H9 (cell line): ENCODE measurements at regions not wholly inside any gene's neighbourhood (a gene's known extent, or its start where the extent isn't known, plus 50 kb on each side); places are given as distances from the start of the nearest gene placed in this dataset.

Experiments used
- DNase-seq: peaks from one replicate; pipeline ENCODE4 v3.0.0-alpha.2; 2017
- H2AFZ ChIP-seq: one replicate; pipeline ENCODE4 v1.6.1; 2013; ENCODE audit warnings: mild to moderate bottlenecking, low read length, control low read depth, moderate library complexity
- H2AK5ac ChIP-seq: 2 replicates; pipeline ENCODE4 v1.6.1; 2013; ENCODE audit warnings: low read length, control low read depth, mixed read lengths; ENCODE audit not compliant: insufficient read length
- H2BK120ac ChIP-seq: one replicate; pipeline ENCODE4 v1.6.1; 2013; ENCODE audit warnings: low read depth, mild to moderate bottlenecking, low read length, control low read depth, inconsistent platforms; ENCODE audit not compliant: poor library complexity, severe bottlenecking
- H2BK12ac ChIP-seq: 2 replicates; pipeline ENCODE4 v1.6.1; 2013; ENCODE audit warnings: low read length, control low read depth, mixed read lengths, low read depth; ENCODE audit not compliant: insufficient read length
- H2BK15ac ChIP-seq: 2 replicates; pipeline ENCODE4 v1.6.1; 2013; ENCODE audit warnings: low read depth, low read length, control low read depth
- H2BK20ac ChIP-seq: one replicate; pipeline ENCODE4 v1.6.1; 2013; ENCODE audit warnings: low read depth, mild to moderate bottlenecking, low read length, control low read depth, inconsistent platforms; ENCODE audit not compliant: poor library complexity, severe bottlenecking
- H2BK5ac ChIP-seq: 2 replicates; pipeline ENCODE4 v1.6.1; 2013; ENCODE audit warnings: low read length, control low read depth, mixed read lengths; ENCODE audit not compliant: insufficient read length
- H3K14ac ChIP-seq: 2 replicates; pipeline ENCODE4 v1.6.1; 2013; ENCODE audit warnings: low read length, control low read depth; ENCODE audit not compliant: insufficient read depth
- H3K18ac ChIP-seq: 2 replicates; pipeline ENCODE4 v1.6.1; 2013; ENCODE audit warnings: low read depth, mild to moderate bottlenecking, mixed read lengths, low read length, control low read depth; ENCODE audit not compliant: insufficient read length
- H3K23ac ChIP-seq: 2 replicates; pipeline ENCODE4 v1.6.1; 2013; ENCODE audit warnings: low read length, control low read depth, mixed read lengths, low read depth; ENCODE audit not compliant: insufficient read length
- H3K23me2 ChIP-seq: 2 replicates; pipeline ENCODE4 v1.6.1; 2013; ENCODE audit warnings: low read depth, mild to moderate bottlenecking, mixed read lengths, low read length, control low read depth; ENCODE audit not compliant: insufficient read length, poor library complexity, severe bottlenecking
- H3K27ac ChIP-seq: 2 replicates; pipeline ENCODE4 v1.5.1; 2013; ENCODE audit warnings: low read length, control low read depth, mixed read lengths, low read depth; ENCODE audit not compliant: insufficient read length
- H3K27me3 ChIP-seq: 2 replicates; pipeline ENCODE4 v1.6.1; 2013; ENCODE audit warnings: low read length, control low read depth, inconsistent platforms; ENCODE audit not compliant: insufficient read depth
- H3K4ac ChIP-seq: 2 replicates; pipeline ENCODE4 v1.6.1; 2013; ENCODE audit warnings: low read depth, mild to moderate bottlenecking, control low read depth, inconsistent platforms, low read length, moderate library complexity
- H3K4me1 ChIP-seq: 2 replicates; pipeline ENCODE4 v1.6.1; 2013; ENCODE audit warnings: low read length, control low read depth, inconsistent platforms; ENCODE audit not compliant: insufficient read depth
- H3K4me2 ChIP-seq: 2 replicates; pipeline ENCODE4 v1.6.1; 2013; ENCODE audit warnings: low read length, control low read depth, mixed read lengths; ENCODE audit not compliant: insufficient read length, insufficient read depth
- H3K56ac ChIP-seq: 2 replicates; pipeline ENCODE4 v1.6.1; 2013; ENCODE audit warnings: low read depth, mild to moderate bottlenecking, mixed read lengths, low read length, control low read depth; ENCODE audit not compliant: insufficient read length
- H3K79me1 ChIP-seq: 2 replicates; pipeline ENCODE4 v1.6.1; 2013; ENCODE audit warnings: low read depth, mild to moderate bottlenecking, moderate library complexity, low read length, control low read depth, inconsistent platforms; ENCODE audit not compliant: insufficient read depth, poor library complexity, severe bottlenecking
- H3K79me2 ChIP-seq: 2 replicates; pipeline ENCODE4 v1.6.1; 2013; ENCODE audit warnings: low read length, control low read depth, inconsistent platforms; ENCODE audit not compliant: insufficient read depth
- H3K9ac ChIP-seq: 2 replicates; pipeline ENCODE4 v1.6.1; 2013; ENCODE audit warnings: low read length, control low read depth, mixed read lengths; ENCODE audit not compliant: insufficient read length; ENCODE audit errors: extremely low read depth
- H3K9me3 ChIP-seq: one replicate; pipeline ENCODE4 v1.6.1; 2013; ENCODE audit warnings: low read depth, low read length, inconsistent platforms; ENCODE audit not compliant: control insufficient read depth
- H3T11ph ChIP-seq: one replicate; pipeline ENCODE4 v1.6.1; 2013; ENCODE audit warnings: mild to moderate bottlenecking, low read length, control low read depth, inconsistent platforms
- H4K20me1 ChIP-seq: one replicate; pipeline ENCODE4 v1.6.1; 2013; ENCODE audit not compliant: control insufficient read depth, insufficient read length, insufficient read depth
- H4K5ac ChIP-seq: 2 replicates; pipeline ENCODE4 v1.6.1; 2013; ENCODE audit warnings: low read depth, mild to moderate bottlenecking, mixed read lengths, low read length, control low read depth; ENCODE audit not compliant: insufficient read length
- H4K8ac ChIP-seq: replicated peaks from 2 replicates; pipeline ENCODE4 v1.6.1; 2013; ENCODE audit warnings: low read length, control low read depth, mixed read lengths, low read depth; ENCODE audit not compliant: insufficient read length
- H4K91ac ChIP-seq: 2 replicates; pipeline ENCODE4 v1.6.1; 2013; ENCODE audit warnings: low read depth, mild to moderate bottlenecking, moderate library complexity, mixed read lengths, low read length, control low read depth; ENCODE audit not compliant: insufficient read length
- H3K27ac Mint-ChIP-seq, 3 experiments: 2 replicates in 2 of 3; 3 replicates in 1 of 3; pipeline ENCODE4 v1.8.0; 2020 to 2021; ENCODE audit warnings: mixed read lengths in 3 of 3, mild to moderate bottlenecking in 1 of 3, moderate library complexity in 1 of 3
- H3K27me3 Mint-ChIP-seq: 2 replicates; pipeline ENCODE4 v1.8.0; 2021; ENCODE audit warnings: low read depth, mild to moderate bottlenecking, moderate library complexity, mixed read lengths
- H3K36me3 Mint-ChIP-seq, 3 experiments: 2 replicates in 2 of 3; 3 replicates in 1 of 3; pipeline ENCODE4 v1.8.0; 2020 to 2021; ENCODE audit warnings: low read depth in 3 of 3, mixed read lengths in 3 of 3; ENCODE audit not compliant: insufficient read depth in 1 of 3
- H3K4me1 Mint-ChIP-seq, 2 experiments: 2 replicates each; pipeline ENCODE4 v1.8.0; 2020; ENCODE audit warnings: mixed read lengths in 2 of 2
- H3K4me3 Mint-ChIP-seq, 2 experiments: 2 replicates in 1 of 2; 3 replicates in 1 of 2; pipeline ENCODE4 v1.8.0; 2020 to 2021; ENCODE audit warnings: mild to moderate bottlenecking in 2 of 2, mixed read lengths in 2 of 2, moderate library complexity in 1 of 2
- H3K9me3 Mint-ChIP-seq, 2 experiments: 2 replicates in 1 of 2; 3 replicates in 1 of 2; pipeline ENCODE4 v1.8.0; 2020; ENCODE audit warnings: mild to moderate bottlenecking in 2 of 2, mixed read lengths in 2 of 2, moderate library complexity in 1 of 2
- CTCF ChIP-seq: fragments of 200-600 bp; sonication (generic); conservative IDR thresholded peaks from 3 replicates; pipeline ENCODE4 v1.8.0; 2021; ENCODE audit warnings: antibody characterized with exemption, mild to moderate bottlenecking
- WGBS: extraction: QIAGEN DNeasy Blood & Tissue Kit; methylation state at CpG from one replicate; pipeline ENCODE4 v1.1.7; 2013; ENCODE audit warnings: missing lambda C conversion rate, low lambda C conversion rate, mixed read lengths; ENCODE audit not compliant: insufficient read length; ENCODE audit errors: extremely low coverage; 5-methylcytosine and 5-hydroxymethylcytosine counted together

GRCh38 chr10:93193906-93194305 lies 120.2 kb downstream of the CYP26A1 start:
- H3K79me1 ChIP-seq, result no peaks in the 10 kb centered on the region
- no peaks in the 10 kb centered on the region for H4K20me1 ChIP-seq
- no peaks in the 10 kb centered on the region for H3K27me3 ChIP-seq
- H3K4me1 Mint-ChIP-seq, result peaks cover 29 to 37% of the 10 kb centered on the region in 2 experiments
- no peaks in the 10 kb centered on the region for H3K9me3 ChIP-seq
- no peaks in the 10 kb centered on the region for H3K36me3 Mint-ChIP-seq
- H3K27ac ChIP-seq, result no peak overlapping the region
- no peaks in the 10 kb centered on the region for H3K23me2 ChIP-seq
- no peak overlapping the region for H2BK5ac ChIP-seq
- no peak overlapping the region for H3K14ac ChIP-seq
- no peak overlapping the region for H3T11ph ChIP-seq
- H2BK20ac ChIP-seq, result no peak overlapping the region
- TF ChIP-seq CTCF, result no peak
- H4K5ac ChIP-seq, result no peak overlapping the region
- no peak overlapping the region for H3K9ac ChIP-seq
- no peaks in the 10 kb centered on the region for H3K27me3 Mint-ChIP-seq
- no peak for DNase-seq
- H3K4me3 Mint-ChIP-seq, result no peak overlapping the region
- no peak overlapping the region for H2BK15ac ChIP-seq
- H3K9me3 Mint-ChIP-seq, result no peaks in the 10 kb centered on the region
- no peak overlapping the region for H4K8ac ChIP-seq
- H3K4me2 ChIP-seq, result no peak overlapping the region
- H3K56ac ChIP-seq, result no peak overlapping the region
- H3K23ac ChIP-seq, result no peak overlapping the region
- H2BK120ac ChIP-seq, result no peak overlapping the region
- no peak overlapping the region for H2BK12ac ChIP-seq
- H3K4me1 ChIP-seq, result peaks cover 13% of the 10 kb centered on the region; the same call in 1 of the 2 replicates
- no peak overlapping the region for H2AK5ac ChIP-seq
- no peak overlapping the region for H3K4ac ChIP-seq
- no peaks in the 10 kb centered on the region for H3K79me2 ChIP-seq
- H2AFZ ChIP-seq, result no peak overlapping the region
- no peak overlapping the region for H3K18ac ChIP-seq
- H4K91ac ChIP-seq, result no peak overlapping the region
- WGBS, result no CpG with 5 or more reads among the region's 6 CpGs
- no peak overlapping the region for H3K27ac Mint-ChIP-seq
